ENCODE measurements at regions not wholly inside any gene's neighbourhood (a gene's known extent, or its start where the extent isn't known, plus 50 kb on each side); places are given as distances from the start of the nearest gene placed in this dataset.

DNA sequence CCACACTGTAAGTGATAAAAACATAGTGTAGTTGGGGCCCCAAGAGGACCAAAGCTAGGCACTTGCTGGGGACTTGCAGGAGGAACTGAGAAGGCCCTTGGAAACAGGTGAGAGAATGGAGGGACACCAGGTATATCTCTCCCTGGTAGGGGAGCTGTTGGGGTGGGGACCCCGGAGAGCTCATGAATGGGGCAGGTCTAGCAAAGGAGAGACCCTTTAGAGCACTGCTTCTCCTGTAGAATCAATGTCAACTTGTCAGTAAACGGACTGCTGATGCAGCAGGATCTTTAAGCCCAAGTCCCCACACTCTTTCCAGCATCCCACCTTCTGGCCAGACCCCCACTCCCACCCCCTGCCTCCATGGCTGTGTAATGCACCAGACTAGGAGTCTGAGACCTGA, 109.6 kb upstream of the THY1 start:
- peaks cover 14% of the 10 kb centered on the region for H3K27me3 Mint-ChIP-seq (ENCODE audit: unreplicated experiment)
- no peak overlapping the region for H3K4me3 Mint-ChIP-seq (ENCODE audit: unreplicated experiment)
- H3K9me3 Mint-ChIP-seq (ENCODE audit: unreplicated experiment), result no peaks in the 10 kb centered on the region
- no peaks in the 10 kb centered on the region for H3K36me3 Mint-ChIP-seq (ENCODE audit: low read depth, unreplicated experiment)
- TF ChIP-seq, protein P1, sequence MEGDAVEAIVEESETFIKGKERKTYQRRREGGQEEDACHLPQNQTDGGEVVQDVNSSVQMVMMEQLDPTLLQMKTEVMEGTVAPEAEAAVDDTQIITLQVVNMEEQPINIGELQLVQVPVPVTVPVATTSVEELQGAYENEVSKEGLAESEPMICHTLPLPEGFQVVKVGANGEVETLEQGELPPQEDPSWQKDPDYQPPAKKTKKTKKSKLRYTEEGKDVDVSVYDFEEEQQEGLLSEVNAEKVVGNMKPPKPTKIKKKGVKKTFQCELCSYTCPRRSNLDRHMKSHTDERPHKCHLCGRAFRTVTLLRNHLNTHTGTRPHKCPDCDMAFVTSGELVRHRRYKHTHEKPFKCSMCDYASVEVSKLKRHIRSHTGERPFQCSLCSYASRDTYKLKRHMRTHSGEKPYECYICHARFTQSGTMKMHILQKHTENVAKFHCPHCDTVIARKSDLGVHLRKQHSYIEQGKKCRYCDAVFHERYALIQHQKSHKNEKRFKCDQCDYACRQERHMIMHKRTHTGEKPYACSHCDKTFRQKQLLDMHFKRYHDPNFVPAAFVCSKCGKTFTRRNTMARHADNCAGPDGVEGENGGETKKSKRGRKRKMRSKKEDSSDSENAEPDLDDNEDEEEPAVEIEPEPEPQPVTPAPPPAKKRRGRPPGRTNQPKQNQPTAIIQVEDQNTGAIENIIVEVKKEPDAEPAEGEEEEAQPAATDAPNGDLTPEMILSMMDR (IDR thresholded peaks at IDR 0.05; ENCODE audit: unreplicated experiment), result no peak
- no peak overlapping the region for H3K27ac Mint-ChIP-seq (ENCODE audit: unreplicated experiment)
- H3K4me1 Mint-ChIP-seq (ENCODE audit: unreplicated experiment), result no peaks in the 10 kb centered on the region
- no peak for DNase-seq (ENCODE audit: low spot score)

DNA sequence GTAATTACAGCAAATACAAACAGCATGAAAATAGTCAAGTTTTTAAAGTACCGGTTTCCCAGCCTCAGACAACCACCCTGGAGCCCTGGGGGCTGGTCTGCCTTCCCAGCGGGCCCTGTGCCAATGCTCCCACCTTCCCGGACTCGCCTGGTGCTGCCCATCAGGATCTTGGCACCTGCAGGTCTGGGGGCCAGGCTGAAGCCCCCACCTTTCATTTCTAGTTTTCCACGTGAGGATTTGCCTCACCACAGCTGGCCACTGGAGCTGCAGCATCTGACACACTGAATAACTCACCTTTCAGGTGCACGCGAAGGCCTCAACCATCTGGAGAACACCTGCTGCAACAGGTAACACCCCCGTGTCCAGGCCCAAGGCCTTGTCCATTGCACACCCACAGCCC, 108.7 kb upstream of the THY1 start:
- Mint-ChIP-seq H3K4me1 (ENCODE audit: unreplicated experiment) (no peaks in the 10 kb centered on the region), H3K4me3 (ENCODE audit: unreplicated experiment) (no peak overlapping the region), H3K36me3 (ENCODE audit: low read depth, unreplicated experiment) (no peaks in the 10 kb centered on the region), H3K27me3 (ENCODE audit: unreplicated experiment) (peaks cover 14% of the 10 kb centered on the region), H3K27ac (ENCODE audit: unreplicated experiment) (no peak overlapping the region), H3K9me3 (ENCODE audit: unreplicated experiment) (no peaks in the 10 kb centered on the region)
- TF ChIP-seq, protein P1 (IDR thresholded peaks at IDR 0.05; ENCODE audit: unreplicated experiment), result no peak
- DNase-seq (ENCODE audit: low spot score), result no peak

DNA sequence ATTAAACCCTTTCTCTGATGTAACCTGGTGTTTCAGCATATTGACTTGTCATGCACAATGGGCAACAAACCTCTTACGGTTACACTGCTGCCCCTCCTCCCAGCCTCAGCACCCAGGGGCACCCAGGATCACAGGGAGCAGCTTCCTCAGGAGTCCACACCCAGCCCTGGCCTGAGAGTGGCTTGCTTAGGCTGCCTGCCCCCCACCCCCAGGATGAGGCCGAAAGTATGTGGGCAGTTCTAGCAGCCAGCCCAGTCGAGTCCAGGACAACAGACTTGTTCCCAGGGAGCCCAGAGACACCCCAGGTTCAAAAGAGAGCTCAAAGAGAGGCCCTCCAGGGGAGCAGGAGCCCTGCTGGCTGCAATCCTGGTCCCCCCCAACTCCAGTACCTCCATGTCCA, 108.1 kb upstream of the THY1 start:
- TF ChIP-seq, protein P1 (IDR thresholded peaks at IDR 0.05; ENCODE audit: unreplicated experiment), result no peak
- Mint-ChIP-seq H3K9me3 (ENCODE audit: unreplicated experiment) (no peaks in the 10 kb centered on the region), H3K4me1 (ENCODE audit: unreplicated experiment) (no peaks in the 10 kb centered on the region), H3K4me3 (ENCODE audit: unreplicated experiment) (no peak overlapping the region), H3K27me3 (ENCODE audit: unreplicated experiment) (peaks cover 8% of the 10 kb centered on the region), H3K36me3 (ENCODE audit: low read depth, unreplicated experiment) (no peaks in the 10 kb centered on the region), H3K27ac (ENCODE audit: unreplicated experiment) (no peak overlapping the region)
- DNase-seq (ENCODE audit: low spot score), result no peak

DNA sequence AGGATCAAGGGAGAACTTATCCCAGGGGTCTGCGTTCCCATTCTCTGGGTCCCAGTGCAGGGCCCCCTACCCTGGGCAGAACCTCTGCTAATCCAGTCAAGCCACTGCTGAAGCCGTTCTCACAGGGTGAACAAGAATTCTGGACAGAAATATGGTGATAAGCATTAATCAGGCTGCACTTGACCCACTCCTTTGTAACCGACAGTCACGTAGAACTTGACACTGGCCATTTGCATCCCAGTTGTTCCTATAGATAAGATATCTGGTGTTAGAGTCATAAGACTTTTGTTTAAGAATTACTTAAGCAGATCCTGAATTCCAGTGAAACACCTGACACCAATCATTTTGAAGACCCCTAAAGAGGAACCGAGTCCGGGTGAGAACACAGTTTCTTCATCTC, 107.5 kb upstream of the THY1 start:
- DNase-seq (ENCODE audit: low spot score), result no peak
- H3K9me3 Mint-ChIP-seq (ENCODE audit: unreplicated experiment), result no peaks in the 10 kb centered on the region
- H3K4me1 Mint-ChIP-seq (ENCODE audit: unreplicated experiment), result no peaks in the 10 kb centered on the region
- H3K36me3 Mint-ChIP-seq (ENCODE audit: low read depth, unreplicated experiment), result no peaks in the 10 kb centered on the region
- H3K4me3 Mint-ChIP-seq (ENCODE audit: unreplicated experiment), result no peak overlapping the region
- peaks cover 7% of the 10 kb centered on the region for H3K27me3 Mint-ChIP-seq (ENCODE audit: unreplicated experiment)
- TF ChIP-seq, protein P1 (IDR thresholded peaks at IDR 0.05; ENCODE audit: unreplicated experiment), result no peak
- no peak overlapping the region for H3K27ac Mint-ChIP-seq (ENCODE audit: unreplicated experiment)

DNA sequence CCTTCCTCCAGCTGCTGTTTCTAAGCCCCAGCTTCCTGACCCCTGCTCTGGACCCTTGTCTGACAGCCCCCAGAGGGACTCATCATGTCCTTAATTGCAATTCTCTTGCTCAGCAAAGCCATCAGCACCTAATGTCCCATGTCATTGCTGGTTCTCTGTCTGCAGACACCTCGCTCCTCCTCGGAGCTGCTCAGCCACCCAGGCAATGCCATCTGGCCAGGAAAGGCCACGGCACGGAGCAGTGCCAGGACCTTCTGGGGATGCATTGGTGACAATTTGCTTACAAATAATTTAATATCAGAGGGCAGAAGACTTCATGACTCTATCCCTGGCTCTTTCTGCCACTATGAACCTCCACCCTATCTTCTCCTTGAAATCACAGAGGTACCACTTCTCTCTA, 107.0 kb upstream of the THY1 start:
- no peak overlapping the region for H3K4me3 Mint-ChIP-seq (ENCODE audit: unreplicated experiment)
- TF ChIP-seq, protein P1 (IDR thresholded peaks at IDR 0.05; ENCODE audit: unreplicated experiment), result no peak
- no peaks in the 10 kb centered on the region for H3K9me3 Mint-ChIP-seq (ENCODE audit: unreplicated experiment)
- no peak overlapping the region for H3K27ac Mint-ChIP-seq (ENCODE audit: unreplicated experiment)
- H3K36me3 Mint-ChIP-seq (ENCODE audit: low read depth, unreplicated experiment), result no peaks in the 10 kb centered on the region
- no peaks in the 10 kb centered on the region for H3K4me1 Mint-ChIP-seq (ENCODE audit: unreplicated experiment)
- no peak for DNase-seq (ENCODE audit: low spot score)
- peaks cover 7% of the 10 kb centered on the region for H3K27me3 Mint-ChIP-seq (ENCODE audit: unreplicated experiment)

All from endothelial cell (in vitro differentiated cells).